A549 (cell line): ENCODE measurements at regions not wholly inside any gene's neighbourhood (a gene's known extent, or its start where the extent isn't known, plus 50 kb on each side); places are given as distances from the start of the nearest gene placed in this dataset.

ENCODE experiments used
- ATAC-seq, 2 experiments: fragments of 200-7000 bp in 1 of 2; fragments of >200 bp in 1 of 2; cut with Nextera tagmentation in 1 of 2; cut with Tn5 transposase in 1 of 2; 3 replicates each; pipeline versions ENCODE4 v1.8.0 to v1.9.1; 2018 to 2020; ENCODE audit warnings: mild to moderate bottlenecking in 1 of 2, moderate library complexity in 1 of 2
- CTCF ChIA-PET: fragments of 300-600 bp; sonication (Branson Sonifier 250); formaldehyde crosslinking; extraction: SDS; loops from one replicate; lab custom pipeline; 2021; ENCODE audit warnings: antibody characterized with exemption, inconsistent platforms; lab: Yijun Ruan, JAX
- POLR2A ChIA-PET: fragments of 350-600 bp; formaldehyde crosslinking; extraction: SDS; loops from one replicate; lab custom pipeline; 2021; ENCODE audit warnings: antibody characterized with exemption, inconsistent platforms; lab: Yijun Ruan, JAX
- DNase-seq, 2 experiments: peaks; one replicate each; pipeline versions ENCODE4 v3.0.0 to v3.0.0-alpha.2; 2011 to 2016; ENCODE audit warnings: low read depth in 1 of 2, low spot score in 1 of 2
- FAIRE-seq: peaks from 2 replicates; lab custom pipeline; 2011; peaks lifted over from hg19 to GRCh38; lab: Jason Lieb, UNC
- H3K27ac ChIP-seq, 2 experiments: fragments of >200 bp; sonication (Bioruptor Twin); formaldehyde crosslinking; 3 replicates each; pipeline ENCODE4 v1.5.1; 2016 to 2017
- H3K4me1 ChIP-seq: fragments of >200 bp; sonication (Bioruptor Twin); formaldehyde crosslinking; 3 replicates; pipeline ENCODE4 v1.6.1; 2016
- H3K4me2 ChIP-seq: fragments of >200 bp; sonication (Bioruptor Twin); formaldehyde crosslinking; 3 replicates; pipeline ENCODE4 v1.6.1; 2016
- H3K4me3 ChIP-seq: fragments of >200 bp; sonication (Bioruptor Twin); formaldehyde crosslinking; 3 replicates; pipeline ENCODE4 v1.5.1; 2016
- H3K9me3 ChIP-seq: fragments of >200 bp; sonication (Bioruptor Twin); formaldehyde crosslinking; 3 replicates; pipeline ENCODE4 v1.6.1; 2016
- CHD2 ChIP-seq: fragments of 150-350 bp; IDR thresholded peaks from 2 replicates; pipeline ENCODE4 v1.6.1; 2014; ENCODE audit warnings: low read length; ENCODE audit not compliant: partially characterized antibody
- CHD4 ChIP-seq: fragments of 200-600 bp; sonication (generic); IDR thresholded peaks from 2 replicates; pipeline ENCODE4 v1.6.1; 2016; ENCODE audit warnings: antibody characterized with exemption, mild to moderate bottlenecking, borderline replicate concordance
- EHF ChIP-seq: fragments of 250-450 bp; sonication (Bioruptor Pico); IDR thresholded peaks from 2 replicates; pipeline ENCODE4 v1.5.0; 2020; ENCODE audit warnings: mild to moderate bottlenecking
- EP300 ChIP-seq, 2 experiments: fragments of >200 bp; sonication (Bioruptor Twin); formaldehyde crosslinking; IDR thresholded peaks; 2 replicates in 1 of 2; 3 replicates in 1 of 2; pipeline ENCODE4 v1.6.1; 2016 to 2017
- ESRRA ChIP-seq: fragments of 150-350 bp; IDR thresholded peaks from 2 replicates; pipeline ENCODE4 v1.6.1; 2014; ENCODE audit warnings: mild to moderate bottlenecking, low read length, borderline replicate concordance
- HDAC2 ChIP-seq: fragments of 200-600 bp; sonication (generic); IDR thresholded peaks from 2 replicates; pipeline ENCODE4 v1.6.1; 2016
- HEYL ChIP-seq: fragments of 250-450 bp; sonication (Bioruptor Pico); IDR thresholded peaks from 2 replicates; pipeline ENCODE4 v1.8.0; 2021; ENCODE audit warnings: mild to moderate bottlenecking, moderate library complexity
- HOXA7 ChIP-seq: fragments of 250-450 bp; sonication (Bioruptor Pico); IDR thresholded peaks from 2 replicates; pipeline ENCODE4 v1.5.0; 2020; ENCODE audit warnings: mild to moderate bottlenecking, moderate library complexity
- NFE2L2 ChIP-seq: fragments of 150-350 bp; conservative IDR thresholded peaks from 2 replicates; pipeline ENCODE4 v1.6.1; 2014; ENCODE audit warnings: low read length
- POLR2AphosphoS2 ChIP-seq: conservative IDR thresholded peaks from 2 replicates; pipeline ENCODE4 v1.6.1; 2012; ENCODE audit warnings: low read length, improper control_type of control experiment, inconsistent platforms
- RARB ChIP-seq: fragments of 250-450 bp; sonication (Bioruptor Pico); IDR thresholded peaks from 2 replicates; pipeline ENCODE4 v1.8.0; 2021; ENCODE audit warnings: mild to moderate bottlenecking, moderate library complexity
- RCOR1 ChIP-seq: fragments of 150-350 bp; IDR thresholded peaks from 2 replicates; pipeline ENCODE4 v1.6.1; 2014; ENCODE audit warnings: antibody characterized with exemption, low read length, low read depth
- RFX5 ChIP-seq: fragments of 450-650 bp; IDR thresholded peaks from 2 replicates; pipeline ENCODE4 v1.7.1; 2014; ENCODE audit warnings: antibody characterized with exemption, mild to moderate bottlenecking, moderate library complexity
- RNF2 ChIP-seq: fragments of 200-600 bp; sonication (generic); IDR thresholded peaks from 2 replicates; pipeline ENCODE4 v1.6.1; 2016; ENCODE audit warnings: low read depth, mild to moderate bottlenecking, antibody characterized with exemption, moderate library complexity, borderline replicate concordance
- TFCP2L1 ChIP-seq: fragments of 250-450 bp; sonication (Bioruptor Pico); IDR thresholded peaks from 2 replicates; pipeline ENCODE4 v1.5.0; 2021; ENCODE audit warnings: mild to moderate bottlenecking
- ZFP36 ChIP-seq: fragments of 450-650 bp; IDR thresholded peaks from 2 replicates; pipeline ENCODE4 v1.6.1; 2014; ENCODE audit warnings: borderline replicate concordance; ENCODE audit not compliant: partially characterized antibody
- ZNF302 ChIP-seq: fragments of 250-450 bp; sonication (Bioruptor Pico); IDR thresholded peaks from 2 replicates; pipeline ENCODE4 v1.9.0; 2021; ENCODE audit warnings: inconsistent platforms, mild to moderate bottlenecking, moderate library complexity
- ZSCAN20 ChIP-seq: fragments of 250-450 bp; sonication (Bioruptor Pico); IDR thresholded peaks from 2 replicates; pipeline ENCODE4 v1.8.0; 2022; ENCODE audit warnings: mild to moderate bottlenecking, moderate library complexity
- WGBS: methylation state at CpG from one replicate; pipeline ENCODE4 v1.1.6; 2017; ENCODE audit errors: missing lambda C conversion rate; 5-methylcytosine and 5-hydroxymethylcytosine counted together
- TF ChIP-seq, protein P1 (sequence below): fragments of 150-350 bp; IDR thresholded peaks from 2 replicates; pipeline ENCODE4 v1.6.1; 2014; ENCODE audit warnings: low read depth, mild to moderate bottlenecking, low read length
- TF ChIP-seq, protein P2 (sequence below): fragments of 450-650 bp; IDR thresholded peaks from 2 replicates; pipeline ENCODE4 v1.6.1; 2014; ENCODE audit warnings: antibody characterized with exemption
- TF ChIP-seq, protein P3 (sequence below): fragments of >200 bp; sonication (Bioruptor Twin); formaldehyde crosslinking; IDR thresholded peaks from 3 replicates; pipeline ENCODE4 v1.6.1; 2016
- TF ChIP-seq, protein P4 (sequence below): fragments of 200-600 bp; sonication (generic); IDR thresholded peaks from 2 replicates; pipeline ENCODE4 v1.6.1; 2016; ENCODE audit warnings: antibody characterized with exemption, mild to moderate bottlenecking, moderate library complexity

DNA sequence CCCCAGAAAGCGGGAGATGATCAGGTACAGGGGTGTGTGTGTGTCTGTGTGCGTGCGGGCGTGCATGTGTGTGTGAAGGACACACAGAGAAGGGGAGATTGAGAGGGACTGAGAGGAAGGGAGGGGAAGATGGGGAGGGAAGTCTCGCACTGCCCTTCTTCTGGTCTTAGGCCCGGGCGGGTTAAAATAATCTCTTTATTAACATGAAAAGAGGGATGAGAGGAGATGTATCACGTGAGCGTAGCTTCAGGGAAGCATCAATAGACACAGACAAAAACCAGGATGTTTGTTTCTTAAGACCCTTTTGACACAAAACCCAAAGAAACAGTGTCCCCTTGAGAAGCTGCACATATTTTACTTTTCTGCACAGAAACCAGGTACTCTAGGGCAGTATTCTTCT is 347.3 kb downstream of the BRD1 start:
- Histone ChIP-seq H3K4me2 (no peak overlapping the region), H3K4me1 (no peaks in the 10 kb centered on the region), H3K4me3 (no peak overlapping the region), H3K9me3 (no peaks in the 10 kb centered on the region), H3K27ac (no peak overlapping the region)
- DNase-seq (no peak), ATAC-seq (no peak), FAIRE-seq (no peak)
- ChIA-PET CTCF (no interaction called here), POLR2A (no interaction called here)
- WGBS, result 47% methylated on average over 9 of the region's 9 CpGs
- TF ChIP-seq ZSCAN20 (no peak), EP300 (IDR thresholded peaks at IDR 0.05) (no peak), ZNF302 (CRISPR knock-in tag) (no peak), HEYL (no peak), HOXA7 (no peak), TFCP2L1 (CRISPR knock-in tag) (no peak), RNF2 (no peak), EHF (CRISPR knock-in tag) (no peak), ESRRA (no peak), RCOR1 (no peak), CHD4 (no peak), RFX5 (no peak), CHD2 (no peak)
- TF ChIP-seq, protein P1, sequence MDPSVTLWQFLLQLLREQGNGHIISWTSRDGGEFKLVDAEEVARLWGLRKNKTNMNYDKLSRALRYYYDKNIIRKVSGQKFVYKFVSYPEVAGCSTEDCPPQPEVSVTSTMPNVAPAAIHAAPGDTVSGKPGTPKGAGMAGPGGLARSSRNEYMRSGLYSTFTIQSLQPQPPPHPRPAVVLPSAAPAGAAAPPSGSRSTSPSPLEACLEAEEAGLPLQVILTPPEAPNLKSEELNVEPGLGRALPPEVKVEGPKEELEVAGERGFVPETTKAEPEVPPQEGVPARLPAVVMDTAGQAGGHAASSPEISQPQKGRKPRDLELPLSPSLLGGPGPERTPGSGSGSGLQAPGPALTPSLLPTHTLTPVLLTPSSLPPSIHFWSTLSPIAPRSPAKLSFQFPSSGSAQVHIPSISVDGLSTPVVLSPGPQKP, result no peak
- TF ChIP-seq, protein P2, sequence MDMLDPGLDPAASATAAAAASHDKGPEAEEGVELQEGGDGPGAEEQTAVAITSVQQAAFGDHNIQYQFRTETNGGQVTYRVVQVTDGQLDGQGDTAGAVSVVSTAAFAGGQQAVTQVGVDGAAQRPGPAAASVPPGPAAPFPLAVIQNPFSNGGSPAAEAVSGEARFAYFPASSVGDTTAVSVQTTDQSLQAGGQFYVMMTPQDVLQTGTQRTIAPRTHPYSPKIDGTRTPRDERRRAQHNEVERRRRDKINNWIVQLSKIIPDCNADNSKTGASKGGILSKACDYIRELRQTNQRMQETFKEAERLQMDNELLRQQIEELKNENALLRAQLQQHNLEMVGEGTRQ, result no peak

DNA sequence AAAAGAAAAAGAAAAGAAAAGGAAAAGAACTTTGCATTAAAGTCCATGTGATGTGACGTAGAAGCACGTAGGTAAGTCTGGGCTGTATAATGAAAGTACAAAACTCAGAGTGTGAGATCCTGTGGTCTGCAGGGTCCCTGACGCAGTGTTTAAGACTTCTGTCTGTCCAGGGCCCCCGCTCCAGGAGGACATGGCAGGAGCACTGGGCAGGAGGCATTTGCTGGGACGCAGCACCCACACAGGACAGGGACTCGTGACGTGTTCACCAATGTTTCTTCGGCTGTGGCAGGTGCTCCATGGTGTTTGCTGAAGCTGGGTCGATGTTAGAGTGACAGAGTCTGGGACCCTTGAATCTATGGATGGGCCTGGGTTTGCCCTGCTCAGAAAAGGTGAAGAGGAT is 348.1 kb downstream of the BRD1 start:
- Histone ChIP-seq H3K4me1 (no peaks in the 10 kb centered on the region), H3K4me2 (no peak overlapping the region), H3K27ac (no peak overlapping the region), H3K9me3 (no peaks in the 10 kb centered on the region), H3K4me3 (no peak overlapping the region)
- ATAC-seq (no peak), DNase-seq (no peak), FAIRE-seq (no peak)
- 48% methylated on average over 9 of the region's 9 CpGs for WGBS
- TF ChIP-seq, protein P3, sequence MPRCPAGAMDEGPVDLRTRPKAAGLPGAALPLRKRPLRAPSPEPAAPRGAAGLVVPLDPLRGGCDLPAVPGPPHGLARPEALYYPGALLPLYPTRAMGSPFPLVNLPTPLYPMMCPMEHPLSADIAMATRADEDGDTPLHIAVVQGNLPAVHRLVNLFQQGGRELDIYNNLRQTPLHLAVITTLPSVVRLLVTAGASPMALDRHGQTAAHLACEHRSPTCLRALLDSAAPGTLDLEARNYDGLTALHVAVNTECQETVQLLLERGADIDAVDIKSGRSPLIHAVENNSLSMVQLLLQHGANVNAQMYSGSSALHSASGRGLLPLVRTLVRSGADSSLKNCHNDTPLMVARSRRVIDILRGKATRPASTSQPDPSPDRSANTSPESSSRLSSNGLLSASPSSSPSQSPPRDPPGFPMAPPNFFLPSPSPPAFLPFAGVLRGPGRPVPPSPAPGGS, result no peak
- TF ChIP-seq ZFP36, result no peak
- no peak for TF ChIP-seq CHD2
- no peak for TF ChIP-seq RARB (CRISPR knock-in tag)
- TF ChIP-seq HDAC2, result no peak
- TF ChIP-seq POLR2AphosphoS2, result no peak
- TF ChIP-seq NFE2L2, result no peak
- TF ChIP-seq, protein P4, sequence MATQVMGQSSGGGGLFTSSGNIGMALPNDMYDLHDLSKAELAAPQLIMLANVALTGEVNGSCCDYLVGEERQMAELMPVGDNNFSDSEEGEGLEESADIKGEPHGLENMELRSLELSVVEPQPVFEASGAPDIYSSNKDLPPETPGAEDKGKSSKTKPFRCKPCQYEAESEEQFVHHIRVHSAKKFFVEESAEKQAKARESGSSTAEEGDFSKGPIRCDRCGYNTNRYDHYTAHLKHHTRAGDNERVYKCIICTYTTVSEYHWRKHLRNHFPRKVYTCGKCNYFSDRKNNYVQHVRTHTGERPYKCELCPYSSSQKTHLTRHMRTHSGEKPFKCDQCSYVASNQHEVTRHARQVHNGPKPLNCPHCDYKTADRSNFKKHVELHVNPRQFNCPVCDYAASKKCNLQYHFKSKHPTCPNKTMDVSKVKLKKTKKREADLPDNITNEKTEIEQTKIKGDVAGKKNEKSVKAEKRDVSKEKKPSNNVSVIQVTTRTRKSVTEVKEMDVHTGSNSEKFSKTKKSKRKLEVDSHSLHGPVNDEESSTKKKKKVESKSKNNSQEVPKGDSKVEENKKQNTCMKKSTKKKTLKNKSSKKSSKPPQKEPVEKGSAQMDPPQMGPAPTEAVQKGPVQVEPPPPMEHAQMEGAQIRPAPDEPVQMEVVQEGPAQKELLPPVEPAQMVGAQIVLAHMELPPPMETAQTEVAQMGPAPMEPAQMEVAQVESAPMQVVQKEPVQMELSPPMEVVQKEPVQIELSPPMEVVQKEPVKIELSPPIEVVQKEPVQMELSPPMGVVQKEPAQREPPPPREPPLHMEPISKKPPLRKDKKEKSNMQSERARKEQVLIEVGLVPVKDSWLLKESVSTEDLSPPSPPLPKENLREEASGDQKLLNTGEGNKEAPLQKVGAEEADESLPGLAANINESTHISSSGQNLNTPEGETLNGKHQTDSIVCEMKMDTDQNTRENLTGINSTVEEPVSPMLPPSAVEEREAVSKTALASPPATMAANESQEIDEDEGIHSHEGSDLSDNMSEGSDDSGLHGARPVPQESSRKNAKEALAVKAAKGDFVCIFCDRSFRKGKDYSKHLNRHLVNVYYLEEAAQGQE, result no peak
- ChIA-PET POLR2A (no interaction called here), CTCF (no interaction called here)
